Endodermal cell (in vitro differentiated cells): ENCODE measurements at regions not wholly inside any gene's neighbourhood (a gene's known extent, or its start where the extent isn't known, plus 50 kb on each side); places are given as distances from the start of the nearest gene placed in this dataset.

ENCODE experiments used
- DNase-seq: peaks from one replicate; pipeline ENCODE4 v3.0.0-alpha.2; 2017
- H3K27ac ChIP-seq: 2 replicates; pipeline ENCODE4 v1.5.1; 2013; ENCODE audit warnings: mild to moderate bottlenecking, low read depth, low read length, moderate library complexity
- H3K27me3 ChIP-seq: 2 replicates; pipeline ENCODE4 v1.6.1; 2013; ENCODE audit warnings: mild to moderate bottlenecking, low read length, moderate library complexity; ENCODE audit not compliant: insufficient read depth, control insufficient read depth, poor library complexity, severe bottlenecking
- H3K36me3 ChIP-seq: 2 replicates; pipeline ENCODE4 v1.7.0; 2013; ENCODE audit warnings: mild to moderate bottlenecking, low read length, moderate library complexity; ENCODE audit not compliant: control insufficient read depth, insufficient read depth
- H3K4me1 ChIP-seq: one replicate; pipeline ENCODE4 v1.7.0; 2013; ENCODE audit warnings: low read length; ENCODE audit not compliant: control insufficient read depth, insufficient read depth
- H3K4me3 ChIP-seq: 2 replicates; pipeline ENCODE4 v1.5.1; 2013; ENCODE audit warnings: mild to moderate bottlenecking, low read length, moderate library complexity
- H3K9ac ChIP-seq: 2 replicates; pipeline ENCODE4 v1.6.1; 2013; ENCODE audit warnings: mild to moderate bottlenecking, low read length, moderate library complexity; ENCODE audit not compliant: poor library complexity, severe bottlenecking; ENCODE audit errors: extremely low read depth
- H3K9me3 ChIP-seq: 2 replicates; pipeline ENCODE4 v1.6.1; 2013; ENCODE audit warnings: mild to moderate bottlenecking, low read length, moderate library complexity; ENCODE audit not compliant: control insufficient read depth
- H3K27ac Mint-ChIP-seq: 2 replicates; pipeline ENCODE4 v1.8.0; 2020; ENCODE audit warnings: mixed read lengths
- H3K27me3 Mint-ChIP-seq: 2 replicates; pipeline ENCODE4 v1.8.0; 2021; ENCODE audit warnings: mild to moderate bottlenecking, mixed read lengths; ENCODE audit not compliant: insufficient read depth
- H3K36me3 Mint-ChIP-seq: 2 replicates; pipeline ENCODE4 v1.8.0; 2020; ENCODE audit warnings: low read depth, mixed read lengths
- H3K4me1 Mint-ChIP-seq: 2 replicates; pipeline ENCODE4 v1.8.0; 2020; ENCODE audit warnings: mixed read lengths
- H3K4me3 Mint-ChIP-seq: 2 replicates; pipeline ENCODE4 v1.8.0; 2020; ENCODE audit warnings: mild to moderate bottlenecking, moderate library complexity, mixed read lengths
- H3K9me3 Mint-ChIP-seq: 2 replicates; pipeline ENCODE4 v1.8.0; 2020; ENCODE audit warnings: mild to moderate bottlenecking, mixed read lengths
- WGBS, 2 experiments: methylation state at CpG; one replicate each; pipeline versions ENCODE4 v1.1.5 to v1.1.7; 2013; ENCODE audit warnings: missing lambda C conversion rate in 2 of 2, mixed read lengths in 1 of 2; ENCODE audit not compliant: insufficient coverage in 1 of 2, insufficient read length in 1 of 2; 5-methylcytosine and 5-hydroxymethylcytosine counted together
- TF ChIP-seq, protein P1 (sequence below): fragments of 200-600 bp; sonication (generic); conservative IDR thresholded peaks from 2 replicates; pipeline ENCODE4 v1.5.0; 2021; ENCODE audit warnings: antibody characterized with exemption, mild to moderate bottlenecking

DNA sequence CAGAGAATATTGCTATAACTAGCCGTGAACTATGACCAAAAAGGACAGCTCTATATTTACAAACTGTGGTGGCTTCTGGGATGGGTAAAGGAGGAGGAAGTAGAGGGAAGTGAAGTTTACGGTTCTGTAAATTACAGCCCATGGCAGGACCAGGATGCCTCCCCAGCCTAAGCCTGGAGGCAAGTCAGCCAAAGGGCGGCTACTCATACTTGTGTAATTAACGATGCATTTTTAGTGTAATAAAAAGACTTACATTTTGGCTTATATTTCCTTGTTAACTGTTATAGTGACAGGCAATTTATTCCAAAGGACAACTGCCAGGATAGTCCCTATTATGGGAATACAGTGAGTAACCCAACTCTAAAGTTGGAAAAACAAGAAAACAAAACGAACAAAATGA is 139.9 kb upstream of the OTUD4 start:
- Mint-ChIP-seq H3K9me3 (no peaks in the 10 kb centered on the region), H3K4me1 (no peaks in the 10 kb centered on the region), H3K36me3 (no peaks in the 10 kb centered on the region), H3K27me3 (peaks cover 12% of the 10 kb centered on the region), H3K27ac (no peak overlapping the region), H3K4me3 (no peak overlapping the region)
- no peaks in the 10 kb centered on the region for H3K9me3 ChIP-seq
- no peaks in the 10 kb centered on the region for H3K4me1 ChIP-seq
- H3K36me3 ChIP-seq: no peaks in the 10 kb centered on the region
- peaks cover 11% of the 10 kb centered on the region for H3K27me3 ChIP-seq
- no peak overlapping the region for H3K27ac ChIP-seq
- TF ChIP-seq, protein P1, sequence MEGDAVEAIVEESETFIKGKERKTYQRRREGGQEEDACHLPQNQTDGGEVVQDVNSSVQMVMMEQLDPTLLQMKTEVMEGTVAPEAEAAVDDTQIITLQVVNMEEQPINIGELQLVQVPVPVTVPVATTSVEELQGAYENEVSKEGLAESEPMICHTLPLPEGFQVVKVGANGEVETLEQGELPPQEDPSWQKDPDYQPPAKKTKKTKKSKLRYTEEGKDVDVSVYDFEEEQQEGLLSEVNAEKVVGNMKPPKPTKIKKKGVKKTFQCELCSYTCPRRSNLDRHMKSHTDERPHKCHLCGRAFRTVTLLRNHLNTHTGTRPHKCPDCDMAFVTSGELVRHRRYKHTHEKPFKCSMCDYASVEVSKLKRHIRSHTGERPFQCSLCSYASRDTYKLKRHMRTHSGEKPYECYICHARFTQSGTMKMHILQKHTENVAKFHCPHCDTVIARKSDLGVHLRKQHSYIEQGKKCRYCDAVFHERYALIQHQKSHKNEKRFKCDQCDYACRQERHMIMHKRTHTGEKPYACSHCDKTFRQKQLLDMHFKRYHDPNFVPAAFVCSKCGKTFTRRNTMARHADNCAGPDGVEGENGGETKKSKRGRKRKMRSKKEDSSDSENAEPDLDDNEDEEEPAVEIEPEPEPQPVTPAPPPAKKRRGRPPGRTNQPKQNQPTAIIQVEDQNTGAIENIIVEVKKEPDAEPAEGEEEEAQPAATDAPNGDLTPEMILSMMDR: no peak
- H3K4me3 ChIP-seq: no peak overlapping the region
- H3K9ac ChIP-seq: no peak overlapping the region
- no peak for DNase-seq
- 78 to 93% methylated on average over 2 to 5 of the region's 5 CpGs for WGBS, 2 experiments

DNA sequence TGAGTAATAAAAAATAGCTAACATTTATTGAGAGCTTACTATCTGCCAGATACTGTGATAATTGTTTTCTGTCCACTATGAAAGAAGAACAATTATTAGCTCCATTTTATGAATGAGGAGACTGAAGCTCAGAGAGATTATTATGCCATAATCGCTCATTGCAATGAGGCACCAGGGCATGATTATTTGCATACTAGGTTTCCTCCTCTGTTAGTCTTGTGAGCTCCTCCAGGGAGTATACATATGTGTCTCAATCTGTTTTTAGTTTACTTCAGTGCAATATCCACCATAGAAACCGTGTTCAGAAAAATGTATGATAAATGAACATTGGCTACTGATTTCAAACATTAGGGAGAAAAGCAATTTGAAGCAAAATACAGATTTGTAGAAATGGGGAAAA is 139.4 kb upstream of the OTUD4 start:
- Mint-ChIP-seq H3K27me3 (peaks cover 12% of the 10 kb centered on the region), H3K4me1 (no peaks in the 10 kb centered on the region), H3K27ac (no peak overlapping the region), H3K4me3 (no peak overlapping the region), H3K36me3 (no peaks in the 10 kb centered on the region), H3K9me3 (no peaks in the 10 kb centered on the region)
- no peak for DNase-seq
- Histone ChIP-seq H3K9me3 (no peaks in the 10 kb centered on the region), H3K36me3 (no peaks in the 10 kb centered on the region), H3K27ac (no peak overlapping the region), H3K9ac (no peak overlapping the region), H3K4me3 (no peak overlapping the region), H3K27me3 (peaks cover 11% of the 10 kb centered on the region), H3K4me1 (no peaks in the 10 kb centered on the region)
- TF ChIP-seq, protein P1: no peak
- 92 to 100% methylated on average over 1 to 2 of the region's 2 CpGs for WGBS, 2 experiments

DNA sequence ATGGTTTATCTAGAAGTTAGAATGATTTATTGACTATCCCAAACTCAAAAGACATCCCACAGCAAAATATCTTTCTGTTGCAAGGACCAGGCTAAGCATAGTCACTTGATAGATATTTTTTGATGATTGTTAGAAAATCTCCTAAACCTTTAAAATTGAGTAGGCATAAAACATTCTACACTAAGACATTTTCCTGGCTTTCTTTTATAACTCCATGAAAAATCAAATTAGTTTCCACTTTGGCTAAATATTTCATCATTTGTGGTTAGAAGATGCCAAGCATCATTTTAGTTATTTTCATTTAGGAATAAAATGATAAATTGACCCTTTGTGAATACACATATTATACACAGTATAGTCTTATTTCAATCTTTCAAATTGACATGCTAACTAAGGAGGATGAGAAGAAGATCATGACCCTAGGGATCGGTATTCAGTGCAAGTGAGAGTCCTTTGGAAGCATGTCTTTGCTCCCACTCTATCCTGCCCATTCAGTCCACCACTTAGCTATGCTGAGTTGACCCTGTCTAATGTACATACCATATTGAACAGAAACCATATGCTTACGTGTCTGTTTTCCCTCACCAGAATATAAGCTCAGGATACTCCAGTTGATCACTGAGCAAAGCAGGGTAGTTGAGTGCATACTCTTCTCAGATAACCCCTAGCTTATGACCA is 136.6 kb upstream of the OTUD4 start:
- Histone ChIP-seq H3K27me3 (peaks cover 11% of the 10 kb centered on the region), H3K27ac (no peak overlapping the region), H3K4me3 (no peak overlapping the region), H3K36me3 (no peaks in the 10 kb centered on the region), H3K9me3 (no peaks in the 10 kb centered on the region), H3K4me1 (no peaks in the 10 kb centered on the region), H3K9ac (no peak overlapping the region)
- Mint-ChIP-seq H3K9me3 (no peaks in the 10 kb centered on the region), H3K36me3 (no peaks in the 10 kb centered on the region), H3K27ac (no peak overlapping the region), H3K27me3 (peaks cover 12% of the 10 kb centered on the region), H3K4me1 (no peaks in the 10 kb centered on the region), H3K4me3 (no peak overlapping the region)
- TF ChIP-seq, protein P1: no peak
- 92 to 95% methylated on average over 2 of the region's 2 CpGs for WGBS, 2 experiments
- DNase-seq: no peak
